Loucy (cell line): ENCODE measurements at regions not wholly inside any gene's neighbourhood (a gene's known extent, or its start where the extent isn't known, plus 50 kb on each side); places are given as distances from the start of the nearest gene placed in this dataset.
"Not testable (repeated sequence)": the region's sequence is repeated elsewhere in the genome, so short reads cannot be mapped to it uniquely, and the experiment has no call there.

Source experiments
- EZH2phosphoT487 ChIP-seq: fragments of 200-600 bp; IDR thresholded peaks from 2 replicates; pipeline ENCODE4 v1.6.1; 2018; ENCODE audit warnings: antibody characterized with exemption, mild to moderate bottlenecking, moderate library complexity, borderline replicate concordance
- TF ChIP-seq, protein P1 (sequence below): fragments of 200-600 bp; sonication (generic); conservative IDR thresholded peaks from 2 replicates; pipeline ENCODE4 v1.5.1; 2014; ENCODE audit warnings: mild to moderate bottlenecking, antibody characterized with exemption, low read length

GRCh38 chr4:28116526-28117083 lies 1256.0 kb downstream of the STIM2 start:
- TF ChIP-seq, protein P1, sequence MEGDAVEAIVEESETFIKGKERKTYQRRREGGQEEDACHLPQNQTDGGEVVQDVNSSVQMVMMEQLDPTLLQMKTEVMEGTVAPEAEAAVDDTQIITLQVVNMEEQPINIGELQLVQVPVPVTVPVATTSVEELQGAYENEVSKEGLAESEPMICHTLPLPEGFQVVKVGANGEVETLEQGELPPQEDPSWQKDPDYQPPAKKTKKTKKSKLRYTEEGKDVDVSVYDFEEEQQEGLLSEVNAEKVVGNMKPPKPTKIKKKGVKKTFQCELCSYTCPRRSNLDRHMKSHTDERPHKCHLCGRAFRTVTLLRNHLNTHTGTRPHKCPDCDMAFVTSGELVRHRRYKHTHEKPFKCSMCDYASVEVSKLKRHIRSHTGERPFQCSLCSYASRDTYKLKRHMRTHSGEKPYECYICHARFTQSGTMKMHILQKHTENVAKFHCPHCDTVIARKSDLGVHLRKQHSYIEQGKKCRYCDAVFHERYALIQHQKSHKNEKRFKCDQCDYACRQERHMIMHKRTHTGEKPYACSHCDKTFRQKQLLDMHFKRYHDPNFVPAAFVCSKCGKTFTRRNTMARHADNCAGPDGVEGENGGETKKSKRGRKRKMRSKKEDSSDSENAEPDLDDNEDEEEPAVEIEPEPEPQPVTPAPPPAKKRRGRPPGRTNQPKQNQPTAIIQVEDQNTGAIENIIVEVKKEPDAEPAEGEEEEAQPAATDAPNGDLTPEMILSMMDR = not testable (repeated sequence)
- TF ChIP-seq EZH2phosphoT487 = not testable (repeated sequence)
